Keratinocyte (primary cell): ENCODE measurements at regions not wholly inside any gene's neighbourhood (a gene's known extent, or its start where the extent isn't known, plus 50 kb on each side); places are given as distances from the start of the nearest gene placed in this dataset.

ENCODE experiments used
- DNase-seq: peaks from one replicate; pipeline ENCODE4 v3.0.0-alpha.2; 2011; ENCODE audit warnings: low read depth, missing footprints, low spot score
- FAIRE-seq: peaks from 2 replicates; lab custom pipeline; 2011; peaks lifted over from hg19 to GRCh38; lab: Jason Lieb, UNC
- H2AFZ ChIP-seq: 2 replicates; pipeline ENCODE4 v1.6.0; 2012; ENCODE audit warnings: low read length, control low read depth, inconsistent platforms; ENCODE audit not compliant: control insufficient read depth
- H3K27ac ChIP-seq: 2 replicates; pipeline ENCODE4 v1.5.1; 2011; ENCODE audit warnings: low read length; ENCODE audit not compliant: control insufficient read depth, insufficient read depth
- H3K27me3 ChIP-seq: 3 replicates; pipeline ENCODE4 v1.6.0; 2011; ENCODE audit warnings: low read length; ENCODE audit not compliant: control insufficient read depth, insufficient read depth; ENCODE audit errors: extremely low read depth
- H3K36me3 ChIP-seq, 2 experiments: 2 replicates in 1 of 2; 3 replicates in 1 of 2; pipeline ENCODE4 v1.5.1; 2011; ENCODE audit warnings: low read length in 2 of 2, mild to moderate bottlenecking in 1 of 2; ENCODE audit not compliant: control insufficient read depth in 2 of 2, insufficient read depth in 2 of 2; ENCODE audit errors: extremely low read depth in 1 of 2
- H3K4me1 ChIP-seq: 3 replicates; pipeline ENCODE4 v1.5.1; 2011; ENCODE audit warnings: low read length; ENCODE audit not compliant: control insufficient read depth, insufficient read depth; ENCODE audit errors: extremely low read depth
- H3K4me2 ChIP-seq: 3 replicates; pipeline ENCODE4 v1.6.0; 2011; ENCODE audit warnings: low read depth, low read length; ENCODE audit not compliant: control insufficient read depth, insufficient read depth; ENCODE audit errors: extremely low read depth
- H3K4me3 ChIP-seq, 3 experiments: fragments of 200-600 bp in 1 of 3; sonication (generic) in 1 of 3; 2 replicates in 2 of 3; 3 replicates in 1 of 3; pipeline ENCODE4 v1.5.1; 2011 to 2016; ENCODE audit warnings: low read length in 3 of 3, mild to moderate bottlenecking in 3 of 3, control low read depth in 2 of 3, inconsistent platforms in 1 of 3, low read depth in 1 of 3, mixed read lengths in 1 of 3, mixed run types in 1 of 3, moderate library complexity in 1 of 3; ENCODE audit not compliant: control insufficient read depth in 2 of 3, insufficient read depth in 2 of 3; ENCODE audit errors: extremely low read depth in 1 of 3
- H3K79me2 ChIP-seq: 2 replicates; pipeline ENCODE4 v1.6.0; 2012; ENCODE audit warnings: low read length; ENCODE audit not compliant: control insufficient read depth, insufficient read depth
- H3K9ac ChIP-seq: 3 replicates; pipeline ENCODE4 v1.6.0; 2011; ENCODE audit warnings: low read length; ENCODE audit not compliant: control insufficient read depth, insufficient read depth; ENCODE audit errors: extremely low read depth
- H3K9me1 ChIP-seq: 3 replicates; pipeline ENCODE4 v1.6.0; 2011; ENCODE audit warnings: low read length; ENCODE audit not compliant: control insufficient read depth, insufficient read depth; ENCODE audit errors: extremely low read depth
- H3K9me3 ChIP-seq: 2 replicates; pipeline ENCODE4 v1.5.1; 2012; ENCODE audit warnings: low read depth, low read length; ENCODE audit not compliant: control insufficient read depth
- H4K20me1 ChIP-seq: 3 replicates; pipeline ENCODE4 v1.6.0; 2011; ENCODE audit warnings: low read length; ENCODE audit not compliant: control insufficient read depth, insufficient read depth; ENCODE audit errors: extremely low read depth
- EZH2 ChIP-seq: IDR thresholded peaks from one replicate; pipeline ENCODE4 v1.6.1; 2012; ENCODE audit warnings: inconsistent platforms, mild to moderate bottlenecking, low read length, moderate library complexity
- dilution Hi-C: fragments of 300-500 bp; cut with MboI; formaldehyde crosslinking; loops from one replicate; pipeline ENCODE4 v1.7.0; 2020; ENCODE audit warnings: low sequenced_read_pairs; ENCODE audit not compliant: extremely low pct_ligation_motif_present
- TF ChIP-seq, protein P1 (sequence below), 3 experiments: IDR thresholded peaks in 1 of 3; conservative IDR thresholded peaks in 1 of 3; optimal IDR thresholded peaks in 1 of 3; 2 replicates in 2 of 3; 3 replicates in 1 of 3; pipeline versions ENCODE3 to v1.5.1; 2011; ENCODE audit warnings: low read length in 3 of 3, mild to moderate bottlenecking in 3 of 3, moderate library complexity in 2 of 3, control low read depth in 1 of 3, inconsistent platforms in 1 of 3; ENCODE audit not compliant: insufficient read depth in 2 of 3; ENCODE audit errors: extremely low read depth in 1 of 3

DNA sequence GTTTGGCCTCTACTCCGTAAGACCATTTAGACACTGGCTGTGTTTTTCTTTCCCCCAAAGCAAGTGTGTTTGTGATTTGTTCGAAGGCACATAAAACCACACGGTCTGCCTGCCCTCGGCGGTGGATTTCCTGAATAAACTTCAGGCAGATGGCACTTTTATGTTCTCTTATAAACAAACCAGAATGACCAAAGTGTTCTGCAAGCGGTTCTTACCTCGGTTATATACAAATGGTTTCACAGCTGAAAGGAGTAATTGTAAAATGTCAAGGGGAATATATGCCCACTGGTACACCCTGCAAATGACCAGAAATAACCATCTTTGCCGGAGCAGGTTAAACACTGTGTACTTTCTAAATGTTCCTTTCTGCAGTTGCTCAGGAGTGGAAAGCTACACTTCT lies 1475.8 kb upstream of the TMEM132C start:
- DNase-seq (no peak), FAIRE-seq (no peak)
- no peaks in the 10 kb centered on the region for H3K9me1 ChIP-seq
- H3K27ac ChIP-seq, result no peak overlapping the region
- dilution Hi-C loops, result no loop called here
- no peak overlapping the region for H3K4me3 ChIP-seq
- H3K9me3 ChIP-seq, result peaks cover 5% of the 10 kb centered on the region
- no peak overlapping the region for H3K4me2 ChIP-seq
- no peaks in the 10 kb centered on the region for H3K4me1 ChIP-seq
- H3K9ac ChIP-seq, result no peak overlapping the region
- H3K36me3 ChIP-seq, result no peaks in the 10 kb centered on the region
- no peaks in the 10 kb centered on the region for H3K79me2 ChIP-seq
- H3K27me3 ChIP-seq, result no peaks in the 10 kb centered on the region
- no peak overlapping the region for H2AFZ ChIP-seq
- no peaks in the 10 kb centered on the region for H4K20me1 ChIP-seq
- TF ChIP-seq EZH2, result no peak
- TF ChIP-seq, protein P1, sequence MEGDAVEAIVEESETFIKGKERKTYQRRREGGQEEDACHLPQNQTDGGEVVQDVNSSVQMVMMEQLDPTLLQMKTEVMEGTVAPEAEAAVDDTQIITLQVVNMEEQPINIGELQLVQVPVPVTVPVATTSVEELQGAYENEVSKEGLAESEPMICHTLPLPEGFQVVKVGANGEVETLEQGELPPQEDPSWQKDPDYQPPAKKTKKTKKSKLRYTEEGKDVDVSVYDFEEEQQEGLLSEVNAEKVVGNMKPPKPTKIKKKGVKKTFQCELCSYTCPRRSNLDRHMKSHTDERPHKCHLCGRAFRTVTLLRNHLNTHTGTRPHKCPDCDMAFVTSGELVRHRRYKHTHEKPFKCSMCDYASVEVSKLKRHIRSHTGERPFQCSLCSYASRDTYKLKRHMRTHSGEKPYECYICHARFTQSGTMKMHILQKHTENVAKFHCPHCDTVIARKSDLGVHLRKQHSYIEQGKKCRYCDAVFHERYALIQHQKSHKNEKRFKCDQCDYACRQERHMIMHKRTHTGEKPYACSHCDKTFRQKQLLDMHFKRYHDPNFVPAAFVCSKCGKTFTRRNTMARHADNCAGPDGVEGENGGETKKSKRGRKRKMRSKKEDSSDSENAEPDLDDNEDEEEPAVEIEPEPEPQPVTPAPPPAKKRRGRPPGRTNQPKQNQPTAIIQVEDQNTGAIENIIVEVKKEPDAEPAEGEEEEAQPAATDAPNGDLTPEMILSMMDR (optimal IDR thresholded peaks at IDR 0.05 in 1 of 3, IDR thresholded peaks at IDR 0.05 in 1 of 3, conservative IDR thresholded peaks at IDR 0.05 in 1 of 3; ENCODE audit: extremely low read depth in 1 of 3, insufficient read depth in 2 of 3, low read length in 3 of 3), result no peak

DNA sequence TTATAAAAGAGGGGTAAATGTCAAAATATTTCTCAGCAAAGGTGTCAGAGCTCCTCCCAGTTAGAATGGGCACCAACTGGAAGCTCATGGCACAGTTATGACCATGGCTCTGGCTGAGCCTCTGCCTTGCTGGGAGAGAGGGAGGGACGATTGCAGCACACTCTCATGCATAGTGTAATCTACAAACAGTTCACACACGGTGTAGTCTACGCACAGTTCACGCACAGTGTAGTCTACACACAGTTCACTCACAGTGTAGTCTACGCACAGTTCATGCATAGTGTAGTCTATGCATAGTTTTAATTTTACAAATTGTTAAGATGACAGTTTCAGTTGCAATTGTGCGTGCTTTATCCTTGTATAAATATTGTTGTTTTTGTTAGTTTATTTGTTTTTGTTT lies 1474.6 kb upstream of the TMEM132C start:
- Histone ChIP-seq H3K9me3 (peaks cover 2% of the 10 kb centered on the region), H3K4me3 (no peak overlapping the region), H3K4me2 (no peak overlapping the region), H3K27ac (no peak overlapping the region), H3K79me2 (no peaks in the 10 kb centered on the region), H3K4me1 (no peaks in the 10 kb centered on the region), H3K27me3 (no peaks in the 10 kb centered on the region), H3K36me3 (no peaks in the 10 kb centered on the region), H2AFZ (no peak overlapping the region), H3K9ac (no peak overlapping the region), H4K20me1 (no peaks in the 10 kb centered on the region), H3K9me1 (no peaks in the 10 kb centered on the region)
- TF ChIP-seq EZH2, result no peak
- TF ChIP-seq, protein P1 (optimal IDR thresholded peaks at IDR 0.05 in 1 of 3, IDR thresholded peaks at IDR 0.05 in 1 of 3, conservative IDR thresholded peaks at IDR 0.05 in 1 of 3; ENCODE audit: extremely low read depth in 1 of 3, insufficient read depth in 2 of 3, low read length in 3 of 3), result no peak
- FAIRE-seq (no peak), DNase-seq (no peak)
- dilution Hi-C loops, result no loop called here
